ENCODE measurements at regions not wholly inside any gene's neighbourhood (a gene's known extent, or its start where the extent isn't known, plus 50 kb on each side); places are given as distances from the start of the nearest gene placed in this dataset.

DNA sequence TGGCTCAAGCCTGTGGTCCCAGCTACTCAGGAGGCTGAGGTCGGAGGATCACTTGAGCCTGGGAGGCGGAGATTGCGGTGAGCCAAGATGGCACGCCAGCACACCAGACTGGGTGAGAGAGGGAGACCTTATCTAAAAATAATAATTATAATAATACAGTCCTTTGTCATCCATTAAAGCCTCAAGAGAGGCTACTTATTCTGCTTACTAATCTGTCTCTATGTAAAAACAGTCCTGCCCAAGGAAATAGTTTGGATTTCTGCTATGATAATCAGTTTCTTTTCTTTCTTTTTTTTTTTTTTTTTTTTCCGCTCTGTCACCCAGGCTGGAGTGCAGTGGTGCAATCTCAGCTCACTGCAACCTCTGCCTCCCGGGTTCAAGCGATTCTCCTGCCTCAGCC, 228.3 kb downstream of the C1D start:
- no peak for DNase-seq (ENCODE audit: low read depth in 2 of 2)

- no peak for DNase-seq (ENCODE audit: low read depth in 2 of 2)
These were observed 227.5 kb downstream of the C1D start for GRCh38 chr2:67835266-67835665.

DNA sequence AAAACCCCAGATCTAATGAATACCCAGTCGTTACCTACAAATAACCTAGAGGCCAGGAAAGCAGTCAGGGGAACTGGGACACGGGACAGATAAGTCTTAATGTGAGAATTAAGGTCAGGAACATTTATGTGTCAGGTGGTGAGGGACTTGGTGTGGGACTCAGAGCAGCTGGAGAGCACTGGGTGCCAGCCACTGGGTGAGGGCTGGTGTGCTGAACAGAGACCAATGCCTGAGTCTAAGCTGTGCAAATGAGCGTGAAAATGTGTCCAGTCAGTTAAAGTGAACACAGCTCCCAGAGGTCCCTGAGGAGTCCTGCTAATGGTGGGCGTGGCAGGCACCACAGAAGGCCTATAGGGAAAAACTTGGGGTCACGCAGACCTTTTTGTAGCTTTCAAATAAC, 225.9 kb downstream of the C1D start:
- no peak for DNase-seq (ENCODE audit: low read depth in 2 of 2)

GRCh38 chr2:67838205-67838604, 224.6 kb downstream of the C1D start:
- DNase-seq (ENCODE audit: low read depth in 2 of 2): no peak

- DNase-seq (ENCODE audit: low read depth in 2 of 2): peak in 1 of 2 donors; percentile 40
These were observed 223.6 kb downstream of the C1D start for GRCh38 chr2:67839242-67839641.

GRCh38 chr2:67839668-67840067, 223.1 kb downstream of the C1D start:
- no peak for DNase-seq (ENCODE audit: low read depth in 2 of 2)

DNA sequence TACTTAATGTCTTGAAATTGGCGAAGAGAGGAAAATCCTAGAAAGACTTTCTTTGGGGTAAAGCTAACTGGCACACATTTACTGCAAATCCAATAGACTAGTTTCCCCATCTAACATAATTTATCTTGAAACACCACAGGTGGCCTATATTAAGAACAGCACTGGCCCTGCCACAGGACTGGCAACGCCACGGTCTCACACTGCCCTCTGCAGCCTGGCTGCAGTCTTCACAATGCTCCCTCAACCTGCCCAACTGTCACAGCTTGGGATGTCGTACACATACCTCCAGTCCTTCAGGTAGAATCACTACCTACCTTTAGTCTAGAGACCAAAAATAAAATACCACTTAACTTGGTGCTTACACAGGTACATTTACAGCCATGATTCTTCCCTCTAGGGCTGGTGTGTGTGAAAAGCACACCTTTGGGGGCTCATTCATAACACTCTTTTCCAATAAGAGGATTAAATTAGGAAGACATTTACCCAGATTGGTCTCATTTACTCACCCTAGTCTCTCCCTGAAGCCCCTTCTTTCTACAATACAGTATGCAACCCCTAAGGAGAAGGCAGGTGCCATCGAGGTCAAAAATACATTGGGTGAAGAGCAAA, 222.2 kb downstream of the C1D start:
- peak; percentile 80 to 89 for DNase-seq (ENCODE audit: low read depth in 2 of 2)

DNA sequence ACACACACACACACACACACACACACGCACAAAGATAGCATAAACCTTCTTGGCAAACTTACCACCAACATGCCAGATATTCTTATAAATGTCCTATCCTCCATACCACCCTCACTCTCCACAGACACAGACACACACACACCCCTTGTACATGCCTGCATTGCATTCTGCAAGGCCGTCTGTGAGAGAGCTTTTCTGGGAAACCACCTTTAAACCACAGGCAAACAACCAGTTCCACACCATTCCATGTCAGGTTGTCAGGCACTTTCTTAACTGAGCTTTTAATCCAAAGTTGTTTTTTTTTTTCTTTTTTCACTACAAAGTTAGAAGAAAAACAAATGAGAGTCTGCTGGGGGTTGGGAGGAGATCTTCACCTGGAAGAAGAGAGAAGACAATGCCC, 221.1 kb downstream of the C1D start:
- no peak for DNase-seq (ENCODE audit: low read depth in 2 of 2)

GRCh38 chr2:67842375-67842959, 220.3 kb downstream of the C1D start:
- DNase-seq (ENCODE audit: low read depth in 2 of 2): no peak

- DNase-seq (ENCODE audit: low read depth in 2 of 2): no peak
These were observed 218.7 kb downstream of the C1D start for GRCh38 chr2:67844024-67844540.

DNA sequence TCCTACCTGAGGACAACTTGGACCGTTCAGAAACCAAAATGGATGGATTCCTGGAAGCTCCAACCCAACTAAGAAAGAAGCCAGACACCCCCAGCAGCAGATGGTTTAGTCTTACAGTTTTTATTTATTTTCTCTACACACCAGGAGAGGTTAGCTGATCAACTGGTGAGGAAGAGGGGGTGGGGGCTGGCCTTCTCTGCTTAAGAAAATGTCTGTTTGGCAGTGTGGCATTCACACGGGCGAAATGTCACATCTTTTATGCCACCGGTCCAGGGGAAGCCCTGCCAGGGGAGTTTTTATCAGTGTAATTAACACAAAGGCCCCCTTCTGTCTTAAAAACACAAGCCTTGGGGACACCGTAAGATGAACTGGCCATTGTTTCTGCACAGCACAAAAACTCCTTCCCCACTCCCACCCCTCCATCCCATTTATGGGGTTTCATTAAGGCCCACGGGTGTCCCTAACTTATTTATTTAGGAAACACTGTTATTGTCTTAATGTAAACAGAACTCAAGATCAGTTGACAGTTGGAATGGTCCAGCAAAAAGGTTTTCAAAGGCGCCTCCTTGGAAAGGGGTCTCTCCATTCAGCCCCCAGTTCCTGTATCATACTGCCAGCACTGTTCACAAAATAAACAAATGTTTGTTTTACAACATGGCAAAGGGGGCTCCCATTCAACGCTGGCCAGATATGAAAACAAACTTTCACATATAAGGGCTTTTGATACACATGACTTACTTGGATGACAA, 217.0 kb downstream of the C1D start:
- DNase-seq (ENCODE audit: low read depth in 2 of 2): no peak

DNA sequence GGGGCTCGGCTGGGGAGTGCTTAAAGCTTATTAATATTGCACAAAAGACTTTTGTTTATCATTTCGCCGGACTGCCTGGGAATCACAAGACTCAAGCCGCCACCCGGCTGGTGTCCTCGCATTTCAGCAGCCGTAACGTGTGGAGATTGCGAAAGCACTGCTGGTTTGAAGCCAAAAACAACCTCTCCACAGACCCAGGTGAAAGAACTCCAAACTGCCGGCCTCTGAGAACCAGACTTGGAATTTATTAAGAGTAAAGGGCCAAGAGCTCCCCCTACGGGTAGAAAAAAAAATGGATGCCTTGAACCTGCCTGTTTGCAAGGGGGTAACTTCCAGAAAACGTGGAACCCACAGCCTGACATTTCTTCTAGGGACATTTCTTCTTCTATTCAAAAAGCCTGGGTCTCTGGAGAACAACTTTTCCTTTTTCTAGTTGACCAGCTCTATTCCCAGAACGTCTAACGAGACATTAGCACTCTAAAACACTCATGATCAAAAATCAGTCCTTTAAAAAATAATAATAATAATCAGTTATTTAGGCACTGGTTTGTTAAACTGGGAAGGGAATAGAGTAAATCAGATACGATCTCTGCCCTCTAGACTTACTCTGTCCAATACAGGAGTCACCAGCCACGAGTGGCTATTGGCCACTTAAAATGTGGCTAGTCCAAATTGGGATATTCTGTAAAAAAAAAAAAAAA, 216.3 kb downstream of the C1D start:
- DNase-seq (ENCODE audit: low read depth in 2 of 2): peak; percentile 79 to 94

- DNase-seq (ENCODE audit: low read depth in 2 of 2): peak in 1 of 2 donors; percentile 53
These were observed 214.1 kb downstream of the C1D start for GRCh38 chr2:67848551-67849285.

GRCh38 chr2:67851016-67851415, 211.8 kb downstream of the C1D start:
- DNase-seq (ENCODE audit: low read depth in 2 of 2): peak in 1 of 2 donors; percentile 32

DNA sequence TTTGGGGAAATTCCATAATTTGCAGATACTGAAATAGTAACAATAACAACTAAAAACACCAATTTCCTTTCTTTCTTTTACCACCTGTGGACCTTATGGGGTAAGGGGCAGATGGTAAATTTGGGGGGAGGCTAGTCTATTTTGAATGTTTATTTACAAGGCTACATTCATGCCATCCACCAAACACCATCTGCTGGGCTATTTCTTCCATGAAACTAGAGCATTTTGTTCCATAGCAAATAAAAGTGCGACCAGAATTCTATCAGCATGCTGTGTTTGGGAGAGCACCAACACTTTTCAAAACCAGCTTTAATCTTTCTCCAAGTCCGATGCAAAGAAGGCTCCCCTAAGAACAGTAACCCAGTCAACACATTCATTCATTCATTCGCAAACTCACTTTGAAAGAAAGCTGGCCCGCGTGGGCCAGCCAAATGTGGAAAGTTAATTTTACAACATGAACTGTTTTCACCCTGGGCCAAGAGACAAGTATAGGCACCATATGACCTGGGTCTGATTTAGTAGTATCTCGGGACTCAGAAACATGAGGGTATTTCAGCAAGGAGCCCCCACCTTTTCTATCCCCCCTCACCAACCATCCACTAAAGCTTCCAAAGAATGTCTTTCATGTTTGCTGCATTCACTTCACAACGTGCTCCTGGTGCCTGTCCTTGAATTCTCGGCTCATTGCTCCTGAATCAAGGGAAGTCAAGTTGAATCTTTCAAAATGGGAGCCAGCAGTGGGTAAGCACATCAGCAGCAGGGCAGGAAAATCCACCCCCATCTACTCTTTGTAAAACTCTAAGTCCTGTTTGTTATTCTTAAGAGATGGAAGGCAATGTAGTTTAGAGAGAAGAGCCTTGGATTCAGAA, 210.6 kb downstream of the C1D start:
- no peak for DNase-seq (ENCODE audit: low read depth in 2 of 2)

- no peak for DNase-seq (ENCODE audit: low read depth in 2 of 2)
These were observed 208.6 kb downstream of the C1D start for GRCh38 chr2:67854103-67854743.

- no peak for DNase-seq (ENCODE audit: low read depth in 2 of 2)
These were observed 208.0 kb downstream of the C1D start for GRCh38 chr2:67854798-67855197.

GRCh38 chr2:67856866-67857265, 205.9 kb downstream of the C1D start:
- DNase-seq (ENCODE audit: low read depth in 2 of 2): no peak

- peak in 1 of 2 donors; percentile 19 for DNase-seq (ENCODE audit: low read depth in 2 of 2)
These were observed 205.0 kb downstream of the C1D start for GRCh38 chr2:67857836-67858235.

- DNase-seq (ENCODE audit: low read depth in 2 of 2): peak; percentile 48 to 94
These were observed 203.9 kb downstream of the C1D start for GRCh38 chr2:67858886-67859285.
